KMS-11 (cell line): ENCODE measurements at regions not wholly inside any gene's neighbourhood (a gene's known extent, or its start where the extent isn't known, plus 50 kb on each side); places are given as distances from the start of the nearest gene placed in this dataset.

ENCODE experiments used
- H2AFZ ChIP-seq: fragments of 200-600 bp; sonication (generic); 2 replicates; pipeline ENCODE4 v1.6.1; 2016; ENCODE audit warnings: antibody characterized with exemption, mixed run types, low read depth
- H3K27ac ChIP-seq: fragments of 200-600 bp; sonication (generic); 2 replicates; pipeline ENCODE4 v1.6.1; 2016; ENCODE audit warnings: mild to moderate bottlenecking, mixed run types
- H3K27me3 ChIP-seq: fragments of 200-600 bp; sonication (generic); 2 replicates; pipeline ENCODE4 v1.6.1; 2017; ENCODE audit warnings: mild to moderate bottlenecking, low read depth, mixed run types, moderate library complexity; ENCODE audit not compliant: insufficient read depth
- H3K36me3 ChIP-seq: fragments of 200-600 bp; sonication (generic); 2 replicates; pipeline ENCODE4 v1.6.1; 2017; ENCODE audit warnings: mild to moderate bottlenecking, mixed run types; ENCODE audit not compliant: insufficient read depth
- H3K4me1 ChIP-seq: fragments of 200-600 bp; sonication (generic); 2 replicates; pipeline ENCODE4 v1.6.1; 2016; ENCODE audit warnings: mild to moderate bottlenecking, low read depth, mixed run types; ENCODE audit not compliant: poor library complexity, severe bottlenecking
- H3K4me2 ChIP-seq: fragments of 200-600 bp; sonication (generic); 2 replicates; pipeline ENCODE4 v1.7.0; 2016; ENCODE audit warnings: mild to moderate bottlenecking, mixed run types
- H3K4me3 ChIP-seq: fragments of 200-600 bp; sonication (generic); IDR thresholded peaks from 2 replicates; pipeline ENCODE4 v1.6.1; 2017; ENCODE audit warnings: low read depth, low read length, mixed read lengths; ENCODE audit not compliant: insufficient read depth
- H3K79me2 ChIP-seq: fragments of 200-600 bp; sonication (generic); 2 replicates; pipeline ENCODE4 v1.6.1; 2016; ENCODE audit warnings: low read depth, mixed run types; ENCODE audit not compliant: insufficient read depth
- H3K9ac ChIP-seq: fragments of 200-600 bp; sonication (generic); 2 replicates; pipeline ENCODE4 v1.6.1; 2016; ENCODE audit warnings: mild to moderate bottlenecking, mixed run types
- H4K20me1 ChIP-seq: fragments of 200-600 bp; sonication (generic); 2 replicates; pipeline ENCODE4 v1.6.1; 2016; ENCODE audit warnings: mild to moderate bottlenecking, mixed run types; ENCODE audit not compliant: insufficient read depth
- TF ChIP-seq, protein P1 (sequence below): fragments of 200-600 bp; sonication (generic); conservative IDR thresholded peaks from 2 replicates; pipeline ENCODE4 v1.6.1; 2017; ENCODE audit warnings: low read depth, mild to moderate bottlenecking, antibody characterized with exemption, low read length, moderate library complexity, mixed read lengths

GRCh38 chr1:165039996-165040395 lies 316.5 kb downstream of the LMX1A start:
- no peaks in the 10 kb centered on the region for H3K27me3 ChIP-seq
- H3K27ac ChIP-seq = no peak overlapping the region
- H4K20me1 ChIP-seq = no peaks in the 10 kb centered on the region
- H3K4me1 ChIP-seq = no peaks in the 10 kb centered on the region
- no peak overlapping the region for H3K4me2 ChIP-seq
- TF ChIP-seq, protein P1, sequence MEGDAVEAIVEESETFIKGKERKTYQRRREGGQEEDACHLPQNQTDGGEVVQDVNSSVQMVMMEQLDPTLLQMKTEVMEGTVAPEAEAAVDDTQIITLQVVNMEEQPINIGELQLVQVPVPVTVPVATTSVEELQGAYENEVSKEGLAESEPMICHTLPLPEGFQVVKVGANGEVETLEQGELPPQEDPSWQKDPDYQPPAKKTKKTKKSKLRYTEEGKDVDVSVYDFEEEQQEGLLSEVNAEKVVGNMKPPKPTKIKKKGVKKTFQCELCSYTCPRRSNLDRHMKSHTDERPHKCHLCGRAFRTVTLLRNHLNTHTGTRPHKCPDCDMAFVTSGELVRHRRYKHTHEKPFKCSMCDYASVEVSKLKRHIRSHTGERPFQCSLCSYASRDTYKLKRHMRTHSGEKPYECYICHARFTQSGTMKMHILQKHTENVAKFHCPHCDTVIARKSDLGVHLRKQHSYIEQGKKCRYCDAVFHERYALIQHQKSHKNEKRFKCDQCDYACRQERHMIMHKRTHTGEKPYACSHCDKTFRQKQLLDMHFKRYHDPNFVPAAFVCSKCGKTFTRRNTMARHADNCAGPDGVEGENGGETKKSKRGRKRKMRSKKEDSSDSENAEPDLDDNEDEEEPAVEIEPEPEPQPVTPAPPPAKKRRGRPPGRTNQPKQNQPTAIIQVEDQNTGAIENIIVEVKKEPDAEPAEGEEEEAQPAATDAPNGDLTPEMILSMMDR = no peak
- H3K4me3 ChIP-seq = no peak overlapping the region
- H3K79me2 ChIP-seq = no peaks in the 10 kb centered on the region
- no peaks in the 10 kb centered on the region for H3K36me3 ChIP-seq
- no peak overlapping the region for H3K9ac ChIP-seq
- H2AFZ ChIP-seq = no peak overlapping the region

- Histone ChIP-seq H3K4me1 (no peaks in the 10 kb centered on the region), H3K27me3 (no peaks in the 10 kb centered on the region), H3K9ac (no peak overlapping the region), H3K27ac (no peak overlapping the region), H4K20me1 (no peaks in the 10 kb centered on the region), H3K4me2 (no peak overlapping the region), H3K36me3 (no peaks in the 10 kb centered on the region), H3K4me3 (no peak overlapping the region), H2AFZ (no peak overlapping the region), H3K79me2 (no peaks in the 10 kb centered on the region)
- TF ChIP-seq, protein P1 = no peak
Observed at GRCh38 chr1:165036403-165036802, 320.1 kb downstream of the LMX1A start.

DNA sequence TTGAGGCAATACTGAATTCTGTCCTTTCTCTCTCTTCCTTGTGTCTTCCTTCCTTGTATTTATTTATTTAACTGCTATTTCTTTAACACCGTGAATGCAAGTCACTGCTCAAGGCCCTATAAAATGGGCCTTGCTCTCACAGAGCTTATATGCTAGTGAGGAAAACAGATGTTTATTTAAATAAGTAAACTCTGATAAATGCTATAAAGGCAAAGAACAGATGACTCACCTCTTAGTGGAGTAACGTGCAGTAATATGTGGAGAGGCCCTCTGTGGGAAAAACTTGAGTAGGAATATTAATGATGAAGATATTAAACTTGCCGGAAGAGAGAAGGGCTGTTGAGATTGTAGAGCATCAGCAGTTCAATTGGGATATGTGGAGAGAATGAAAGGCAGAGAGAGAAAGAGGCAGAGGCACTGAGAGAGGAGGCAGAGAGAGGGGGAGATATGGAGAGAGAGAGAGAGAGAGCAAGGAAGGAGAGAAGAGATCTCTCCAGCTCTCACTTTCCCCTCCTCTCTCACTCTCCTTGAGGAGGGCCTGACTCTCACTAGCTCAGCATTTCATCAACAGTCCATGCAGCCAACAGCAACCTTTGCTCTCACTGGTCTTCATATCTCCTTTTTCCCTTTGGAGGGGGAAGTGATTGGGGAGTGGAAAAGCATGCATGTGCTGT lies 322.2 kb downstream of the LMX1A start:
- no peaks in the 10 kb centered on the region for H4K20me1 ChIP-seq
- H3K4me3 ChIP-seq = no peak overlapping the region
- H2AFZ ChIP-seq = no peak overlapping the region
- H3K79me2 ChIP-seq = no peaks in the 10 kb centered on the region
- no peaks in the 10 kb centered on the region for H3K27me3 ChIP-seq
- H3K9ac ChIP-seq = no peak overlapping the region
- no peak overlapping the region for H3K27ac ChIP-seq
- H3K4me2 ChIP-seq = no peak overlapping the region
- TF ChIP-seq, protein P1 = no peak
- no peaks in the 10 kb centered on the region for H3K36me3 ChIP-seq
- H3K4me1 ChIP-seq = no peaks in the 10 kb centered on the region

DNA sequence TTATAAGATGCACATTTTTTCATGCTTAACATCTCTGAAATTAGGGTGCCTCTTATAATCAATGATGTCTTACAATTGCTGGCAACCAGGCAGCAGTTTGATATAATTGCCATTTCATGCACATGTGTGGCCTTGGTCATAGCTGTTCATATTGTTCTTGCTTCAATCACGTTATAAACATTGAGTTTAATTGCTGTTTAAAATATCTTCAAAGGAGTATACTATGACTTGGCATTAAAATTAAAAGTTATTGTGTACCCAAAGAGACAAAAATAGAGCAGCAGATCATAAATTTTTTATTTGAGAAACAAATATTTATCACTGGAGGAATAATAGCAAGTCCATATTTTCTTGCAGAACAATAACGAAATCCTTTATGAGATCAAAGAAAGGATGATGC lies 325.5 kb downstream of the LMX1A start:
- Histone ChIP-seq H3K9ac (no peak overlapping the region), H2AFZ (no peak overlapping the region), H3K27me3 (no peaks in the 10 kb centered on the region), H3K4me1 (no peaks in the 10 kb centered on the region), H3K79me2 (no peaks in the 10 kb centered on the region), H3K4me2 (no peak overlapping the region), H3K4me3 (no peak overlapping the region), H3K27ac (no peak overlapping the region), H4K20me1 (no peaks in the 10 kb centered on the region), H3K36me3 (no peaks in the 10 kb centered on the region)
- TF ChIP-seq, protein P1 = no peak
